Activated CD4-positive, alpha-beta T cell treated with anti-CD3 and anti-CD28 coated beads for 4 hours (primary cell): ENCODE measurements at regions not wholly inside any gene's neighbourhood (a gene's known extent, or its start where the extent isn't known, plus 50 kb on each side); places are given as distances from the start of the nearest gene placed in this dataset.
"Not testable (repeated sequence)": the region's sequence is repeated elsewhere in the genome, so short reads cannot be mapped to it uniquely, and the experiment has no call there.

Experiments used
- DNase-seq, 2 donors: peaks; one replicate each; pipeline ENCODE4 v3.0.0-alpha.2; 2020

GRCh38 chr6:97923249-97923648, 640.2 kb upstream of the MMS22L start:
- no peak for DNase-seq

GRCh38 chr6:97925504-97925903, 642.5 kb upstream of the MMS22L start:
- no peak for DNase-seq

- DNase-seq, result no peak
Observed at GRCh38 chr6:97939440-97940168, 656.6 kb upstream of the MMS22L start.

- DNase-seq, result no peak
Observed at GRCh38 chr6:97947841-97948240, 664.8 kb upstream of the MMS22L start.

GRCh38 chr6:97958134-97958533, 675.1 kb upstream of the MMS22L start:
- no peak for DNase-seq

- DNase-seq, result no peak
Observed at GRCh38 chr6:97963193-97963592, 680.2 kb upstream of the MMS22L start.

- no peak for DNase-seq
Observed at GRCh38 chr6:97969065-97969464, 686.0 kb upstream of the MMS22L start.

GRCh38 chr6:97977084-97977483, 694.1 kb upstream of the MMS22L start:
- no peak for DNase-seq

GRCh38 chr6:97978855-97979271, 695.8 kb upstream of the MMS22L start:
- no peak for DNase-seq

GRCh38 chr6:97979285-97979684, 696.3 kb upstream of the MMS22L start:
- DNase-seq, result not testable (repeated sequence)

GRCh38 chr6:97989451-97989850, 706.4 kb upstream of the MMS22L start:
- DNase-seq, result no peak

GRCh38 chr6:97995158-97995557, 712.1 kb upstream of the MMS22L start:
- no peak for DNase-seq

- DNase-seq, result no peak
Observed at GRCh38 chr6:98002678-98003077, 719.7 kb upstream of the MMS22L start.

GRCh38 chr6:98014442-98015201, 731.6 kb upstream of the MMS22L start:
- no peak for DNase-seq

- DNase-seq, result no peak
Observed at GRCh38 chr6:98016565-98016964, 733.5 kb upstream of the MMS22L start.

- no peak for DNase-seq
Observed at GRCh38 chr6:98020222-98020621, 737.2 kb upstream of the MMS22L start.

- DNase-seq, result no peak
Observed at GRCh38 chr6:98024359-98024758, 741.3 kb upstream of the MMS22L start.

GRCh38 chr6:98027898-98028297, 744.9 kb upstream of the MMS22L start:
- no peak for DNase-seq

GRCh38 chr6:98033617-98034016, 750.6 kb upstream of the MMS22L start:
- DNase-seq, result no peak

GRCh38 chr6:98036344-98036923, 753.4 kb upstream of the MMS22L start:
- DNase-seq, result no peak

GRCh38 chr6:98037571-98037970, 754.6 kb upstream of the MMS22L start:
- DNase-seq, result no peak

- DNase-seq, result no peak
Observed at GRCh38 chr6:98039443-98039842, 756.4 kb upstream of the MMS22L start.

- no peak for DNase-seq
Observed at GRCh38 chr6:98039904-98040607, 757.0 kb upstream of the MMS22L start.
